ENCODE measurements at regions not wholly inside any gene's neighbourhood (a gene's known extent, or its start where the extent isn't known, plus 50 kb on each side); places are given as distances from the start of the nearest gene placed in this dataset.

- TF ChIP-seq, protein P1, sequence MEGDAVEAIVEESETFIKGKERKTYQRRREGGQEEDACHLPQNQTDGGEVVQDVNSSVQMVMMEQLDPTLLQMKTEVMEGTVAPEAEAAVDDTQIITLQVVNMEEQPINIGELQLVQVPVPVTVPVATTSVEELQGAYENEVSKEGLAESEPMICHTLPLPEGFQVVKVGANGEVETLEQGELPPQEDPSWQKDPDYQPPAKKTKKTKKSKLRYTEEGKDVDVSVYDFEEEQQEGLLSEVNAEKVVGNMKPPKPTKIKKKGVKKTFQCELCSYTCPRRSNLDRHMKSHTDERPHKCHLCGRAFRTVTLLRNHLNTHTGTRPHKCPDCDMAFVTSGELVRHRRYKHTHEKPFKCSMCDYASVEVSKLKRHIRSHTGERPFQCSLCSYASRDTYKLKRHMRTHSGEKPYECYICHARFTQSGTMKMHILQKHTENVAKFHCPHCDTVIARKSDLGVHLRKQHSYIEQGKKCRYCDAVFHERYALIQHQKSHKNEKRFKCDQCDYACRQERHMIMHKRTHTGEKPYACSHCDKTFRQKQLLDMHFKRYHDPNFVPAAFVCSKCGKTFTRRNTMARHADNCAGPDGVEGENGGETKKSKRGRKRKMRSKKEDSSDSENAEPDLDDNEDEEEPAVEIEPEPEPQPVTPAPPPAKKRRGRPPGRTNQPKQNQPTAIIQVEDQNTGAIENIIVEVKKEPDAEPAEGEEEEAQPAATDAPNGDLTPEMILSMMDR (tag by site-specific recombination; IDR thresholded peaks at IDR 0.05) = no peak
- TF ChIP-seq ZNF274 (IDR thresholded peaks at IDR 0.05; ENCODE audit: low read length) = no peak
- no peak for TF ChIP-seq ZNF274 (tag by site-specific recombination; IDR thresholded peaks at IDR 0.05; ENCODE audit: borderline replicate concordance)
- no peak for TF ChIP-seq ZBTB11 (tag by site-specific recombination; conservative IDR thresholded peaks at IDR 0.05; ENCODE audit: low read depth)
- TF ChIP-seq TCF7L2 (IDR thresholded peaks at IDR 0.05; ENCODE audit: borderline replicate concordance, low read depth, low read length) = no peak
- no peak for TF ChIP-seq RBAK (tag by site-specific recombination; IDR thresholded peaks at IDR 0.05)
- TF ChIP-seq ZNF148 (tag by site-specific recombination; IDR thresholded peaks at IDR 0.05; ENCODE audit: borderline replicate concordance) = no peak
- no peak for TF ChIP-seq ZNF830 (tag by site-specific recombination; IDR thresholded peaks at IDR 0.05; ENCODE audit: low read depth)
- TF ChIP-seq ZNF610 (tag by site-specific recombination; IDR thresholded peaks at IDR 0.05; ENCODE audit: borderline replicate concordance) = no peak
These were observed 67.4 kb upstream of the ADAM23 start for GRCh38 chr2:206375956-206376355.

Measured in HEK293 (cell line).